IPS-18c (cell line): ENCODE measurements at regions not wholly inside any gene's neighbourhood (a gene's known extent, or its start where the extent isn't known, plus 50 kb on each side); places are given as distances from the start of the nearest gene placed in this dataset.

Experiments
- H3K4me3 ChIP-seq: 2 replicates; pipeline ENCODE4 v1.7.0; 2013; ENCODE audit warnings: low read depth, mild to moderate bottlenecking, low read length, moderate library complexity; ENCODE audit not compliant: insufficient read depth
- H3K9me3 ChIP-seq: one replicate; pipeline ENCODE4 v1.6.1; 2013; ENCODE audit warnings: mild to moderate bottlenecking, low read length, moderate library complexity; ENCODE audit not compliant: control insufficient read depth, insufficient read depth

- Histone ChIP-seq H3K9me3 (no peaks in the 10 kb centered on the region), H3K4me3 (no peak overlapping the region)
Measured at GRCh38 chr20:12886618-12887363, 122.0 kb upstream of the SPTLC3 start.

GRCh38 chr20:12891643-12892042 lies 117.1 kb upstream of the SPTLC3 start:
- Histone ChIP-seq H3K9me3 (no peaks in the 10 kb centered on the region), H3K4me3 (no peak overlapping the region)

DNA sequence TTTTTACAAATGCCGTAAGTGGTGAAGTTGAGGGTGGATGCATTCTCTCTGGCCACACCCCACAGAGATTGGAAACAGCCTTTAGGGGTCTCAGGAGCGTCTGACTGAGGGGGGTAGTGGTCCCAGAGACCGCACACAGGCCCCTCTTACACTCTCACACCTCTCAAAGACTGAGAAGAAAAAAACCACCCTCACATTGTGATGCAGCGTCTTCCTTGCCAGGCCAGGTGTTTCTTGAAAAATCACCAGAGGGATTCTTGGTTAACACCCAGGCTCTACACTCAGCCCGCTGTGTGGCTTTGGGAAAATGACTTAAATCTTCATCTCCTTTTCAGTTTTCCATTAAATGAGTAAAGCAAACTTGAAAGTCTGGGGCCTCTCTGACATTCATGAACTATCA lies 115.8 kb upstream of the SPTLC3 start:
- H3K9me3 ChIP-seq, result no peaks in the 10 kb centered on the region
- H3K4me3 ChIP-seq, result no peak overlapping the region

DNA sequence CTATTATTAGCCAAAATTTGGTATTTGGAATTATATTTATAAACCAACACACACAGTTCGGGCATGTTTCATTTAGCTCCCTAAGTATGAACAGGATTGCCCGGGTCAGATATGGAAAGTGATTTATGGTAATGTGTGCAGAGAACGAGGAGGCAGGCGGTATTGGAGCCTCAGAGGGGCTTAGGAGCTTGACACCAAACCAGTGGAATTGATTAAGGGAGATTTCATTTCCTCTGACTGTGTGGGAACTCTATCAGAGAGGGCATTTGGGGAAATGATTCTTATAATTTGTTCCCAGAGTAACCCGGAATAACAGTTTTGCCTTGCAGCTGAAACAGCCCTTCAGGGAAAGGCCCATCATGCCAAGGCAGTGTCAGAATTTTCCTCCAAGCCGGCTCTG lies 115.1 kb upstream of the SPTLC3 start:
- H3K9me3 ChIP-seq, result no peaks in the 10 kb centered on the region
- no peak overlapping the region for H3K4me3 ChIP-seq

GRCh38 chr20:12894089-12894488 lies 114.7 kb upstream of the SPTLC3 start:
- H3K4me3 ChIP-seq, result no peak overlapping the region
- no peaks in the 10 kb centered on the region for H3K9me3 ChIP-seq

DNA sequence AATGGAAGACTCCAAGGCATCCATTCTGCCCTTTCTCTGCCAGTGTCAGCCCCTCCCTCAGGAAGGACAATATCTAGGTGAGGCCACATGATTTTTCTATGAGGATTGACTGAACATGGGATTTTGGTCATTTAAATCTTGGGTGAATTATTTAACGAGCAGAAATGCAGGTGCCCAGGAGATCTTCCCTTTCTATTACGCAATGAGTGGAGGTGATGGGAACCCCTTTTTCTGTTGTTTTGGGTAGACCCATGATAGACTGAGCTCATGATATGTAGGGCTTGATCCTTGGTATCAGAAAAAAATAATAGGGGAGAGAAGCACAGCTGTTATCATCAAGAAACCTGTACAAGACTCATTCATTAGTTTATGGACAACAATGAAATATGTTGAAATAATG lies 112.6 kb upstream of the SPTLC3 start:
- Histone ChIP-seq H3K4me3 (no peak overlapping the region), H3K9me3 (no peaks in the 10 kb centered on the region)

DNA sequence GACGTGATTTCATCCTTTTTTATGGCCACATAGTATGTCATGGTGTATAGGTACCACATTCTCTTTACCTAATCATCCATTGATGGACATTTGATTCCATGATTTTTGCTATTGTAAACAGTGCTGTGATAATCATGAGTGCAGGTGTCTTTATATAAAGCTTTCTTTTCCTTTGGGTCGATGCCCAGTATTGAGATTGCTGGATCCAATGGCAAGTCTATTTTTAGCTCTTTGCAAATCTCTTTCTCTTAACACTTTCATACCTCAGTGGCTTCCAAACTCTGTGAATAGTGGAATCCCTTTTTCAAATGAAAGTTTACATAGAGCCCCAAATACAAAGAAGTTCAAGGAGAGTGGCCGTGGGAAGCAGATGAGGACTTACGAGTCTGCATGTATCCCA lies 105.8 kb upstream of the SPTLC3 start:
- H3K4me3 ChIP-seq, result no peak overlapping the region

GRCh38 chr20:12906361-12906760 lies 102.4 kb upstream of the SPTLC3 start:
- H3K9me3 ChIP-seq, result no peaks in the 10 kb centered on the region
- H3K4me3 ChIP-seq, result no peak overlapping the region

More for the DNA sequence above, 105.8 kb upstream of the SPTLC3 start:
- H3K9me3 ChIP-seq, result no peaks in the 10 kb centered on the region

GRCh38 chr20:12911372-12911771 lies 97.4 kb upstream of the SPTLC3 start:
- Histone ChIP-seq H3K4me3 (no peak overlapping the region), H3K9me3 (no peaks in the 10 kb centered on the region)

DNA sequence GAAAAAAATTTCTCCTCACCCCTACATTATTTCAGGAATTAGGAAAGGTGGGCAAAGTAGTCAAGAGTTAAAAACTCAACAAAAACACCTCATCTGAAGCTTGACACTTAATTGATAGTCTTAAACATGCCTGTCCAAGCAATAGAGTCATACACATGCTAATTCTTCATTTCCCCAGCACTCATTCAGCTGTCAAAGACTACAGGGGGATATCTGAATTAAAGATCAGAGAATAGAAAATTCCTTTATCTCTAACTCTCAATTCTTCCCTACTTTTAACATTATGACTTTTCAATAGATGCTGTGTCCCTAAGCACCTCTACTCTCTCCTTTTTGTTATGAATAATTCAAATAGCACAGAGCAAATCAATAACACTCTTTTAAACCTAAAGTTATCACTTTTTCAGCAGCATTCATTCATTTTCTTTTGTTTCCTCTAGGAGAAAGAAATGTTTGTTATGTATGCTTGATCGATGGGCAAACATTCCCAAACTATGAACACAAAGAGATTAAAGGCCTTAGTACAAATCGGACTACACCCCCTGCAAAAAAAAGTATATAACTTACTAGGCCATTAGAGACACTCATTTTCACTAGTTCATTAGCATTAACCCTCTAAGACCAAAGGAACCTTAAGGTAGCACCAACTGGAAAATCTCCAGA lies 94.9 kb upstream of the SPTLC3 start:
- H3K9me3 ChIP-seq, result no peaks in the 10 kb centered on the region

DNA sequence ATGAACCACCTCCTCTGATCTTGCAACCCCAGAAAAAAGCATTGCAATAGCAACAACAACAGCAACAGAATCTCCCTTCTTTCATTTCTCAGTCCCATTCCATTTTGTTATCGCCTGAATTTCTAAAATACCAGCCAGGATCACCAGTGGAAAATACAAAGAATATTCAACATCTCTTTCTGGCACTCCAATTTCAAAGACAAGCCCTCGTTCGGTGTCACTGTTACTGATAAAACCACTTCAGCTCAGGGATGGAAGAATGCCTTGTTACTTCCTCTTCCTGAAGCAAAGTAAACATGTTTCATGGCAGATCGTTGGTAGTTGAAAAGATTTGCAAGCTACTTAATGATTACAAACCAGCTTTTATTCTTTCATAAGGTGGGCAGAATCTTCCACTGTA lies 94.0 kb upstream of the SPTLC3 start:
- Histone ChIP-seq H3K4me3 (no peak overlapping the region), H3K9me3 (no peaks in the 10 kb centered on the region)

More for the DNA sequence above, 94.9 kb upstream of the SPTLC3 start:
- no peak overlapping the region for H3K4me3 ChIP-seq

DNA sequence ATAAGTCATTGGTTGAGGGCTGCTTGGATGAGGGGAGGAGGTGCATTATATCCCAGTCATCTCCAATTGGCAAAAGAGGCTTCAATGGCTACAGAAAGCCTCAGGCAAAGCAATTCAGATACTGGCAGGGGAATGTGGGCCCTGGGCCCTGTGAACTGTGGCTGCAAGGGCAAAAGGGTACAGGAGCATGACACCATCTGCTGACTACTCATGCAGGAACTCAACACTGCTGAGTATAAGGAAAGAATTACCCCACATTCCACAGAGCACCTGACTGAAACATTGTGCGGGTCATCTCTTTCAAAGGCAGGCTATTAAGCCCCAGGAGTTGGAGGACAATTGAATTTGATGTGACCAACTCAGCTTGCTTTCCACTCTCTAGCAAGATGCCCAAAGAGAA lies 92.1 kb upstream of the SPTLC3 start:
- Histone ChIP-seq H3K4me3 (no peak overlapping the region), H3K9me3 (no peaks in the 10 kb centered on the region)

GRCh38 chr20:12924126-12924525 lies 84.6 kb upstream of the SPTLC3 start:
- Histone ChIP-seq H3K4me3 (no peak overlapping the region), H3K9me3 (no peaks in the 10 kb centered on the region)

DNA sequence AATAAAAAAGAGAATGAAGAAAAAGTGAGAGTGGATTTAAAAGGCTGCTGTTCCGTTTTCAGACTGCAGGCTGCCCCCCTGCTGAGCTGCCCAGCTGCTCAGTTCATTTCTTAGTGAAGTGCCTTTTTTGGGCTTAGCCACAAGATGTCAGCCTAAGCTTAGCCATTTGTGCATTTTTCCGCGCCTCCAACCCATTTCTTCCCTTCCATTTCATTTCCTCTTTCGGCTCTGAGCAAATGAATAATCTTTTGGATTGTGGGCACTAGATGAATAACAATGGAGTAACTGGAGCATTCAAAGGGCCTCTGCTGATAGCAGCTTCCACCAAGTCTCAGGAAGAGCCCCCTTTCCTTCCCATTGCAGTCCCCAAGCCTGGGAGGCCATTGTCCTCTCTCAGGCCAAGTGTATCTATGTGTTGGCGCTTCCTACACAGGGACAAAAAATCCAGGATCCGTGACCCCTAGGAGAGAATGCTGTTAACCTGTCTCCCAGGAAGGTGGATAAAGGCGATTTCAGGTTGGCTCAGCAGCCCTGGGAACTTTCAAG lies 83.5 kb upstream of the SPTLC3 start:
- H3K4me3 ChIP-seq, result no peak overlapping the region
- no peaks in the 10 kb centered on the region for H3K9me3 ChIP-seq

GRCh38 chr20:12925863-12926793 lies 82.6 kb upstream of the SPTLC3 start:
- no peak overlapping the region for H3K4me3 ChIP-seq
- no peaks in the 10 kb centered on the region for H3K9me3 ChIP-seq

DNA sequence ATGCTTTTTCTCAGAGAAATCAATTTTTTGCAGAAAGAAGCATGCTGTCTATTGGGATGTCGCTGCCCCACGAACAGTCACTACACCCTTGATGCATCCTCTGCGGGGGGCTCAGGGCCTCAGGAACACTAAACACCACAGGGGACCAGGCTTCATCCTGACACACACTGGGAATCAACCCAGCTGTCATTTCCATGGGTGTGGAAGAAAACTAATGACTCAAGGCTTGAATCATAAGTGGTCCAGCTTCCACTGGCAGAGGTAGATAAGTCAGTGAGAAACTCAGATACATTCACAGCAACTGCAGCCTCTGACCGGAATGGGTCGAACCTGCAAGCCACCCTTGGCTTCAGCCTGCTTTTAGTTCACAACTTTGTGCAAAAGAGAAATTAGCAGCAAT lies 81.3 kb upstream of the SPTLC3 start:
- Histone ChIP-seq H3K4me3 (no peak overlapping the region), H3K9me3 (no peaks in the 10 kb centered on the region)

GRCh38 chr20:12928358-12928754 lies 80.4 kb upstream of the SPTLC3 start:
- H3K4me3 ChIP-seq, result no peak overlapping the region
- no peaks in the 10 kb centered on the region for H3K9me3 ChIP-seq
